SU-DHL-6 (cell line): ENCODE measurements at regions not wholly inside any gene's neighbourhood (a gene's known extent, or its start where the extent isn't known, plus 50 kb on each side); places are given as distances from the start of the nearest gene placed in this dataset.

Experiments used
- H2AFZ ChIP-seq: fragments of 200-600 bp; sonication (generic); 2 replicates; pipeline ENCODE4 v1.6.1; 2014; ENCODE audit warnings: low read depth, mild to moderate bottlenecking, moderate library complexity, mixed read lengths, antibody characterized with exemption, low read length; ENCODE audit not compliant: severe bottlenecking
- H3F3A ChIP-seq: fragments of 200-600 bp; shearing (Covaris generic); 2 replicates; pipeline ENCODE4 v1.6.0; 2016; ENCODE audit warnings: antibody characterized with exemption, mild to moderate bottlenecking; ENCODE audit not compliant: insufficient read depth
- H3K27ac ChIP-seq: fragments of 200-600 bp; sonication (generic); 2 replicates; pipeline ENCODE4 v1.5.1; 2016; ENCODE audit warnings: low read depth, mild to moderate bottlenecking, low read length, moderate library complexity, mixed read lengths
- H3K27me3 ChIP-seq: fragments of 200-600 bp; sonication (generic), shearing (Covaris generic); 2 replicates; pipeline ENCODE4 v1.6.0; 2014; ENCODE audit warnings: mild to moderate bottlenecking, low read length
- H3K36me3 ChIP-seq: fragments of 200-600 bp; sonication (generic); 2 replicates; pipeline ENCODE4 v1.6.1; 2014; ENCODE audit warnings: mild to moderate bottlenecking, low read length, mixed read lengths
- H3K4me2 ChIP-seq: fragments of 300-600, 200-600 bp; shearing (Covaris generic), sonication (generic); 2 replicates; pipeline ENCODE4 v1.6.0; 2014; ENCODE audit warnings: low read length, low read depth, mild to moderate bottlenecking; ENCODE audit not compliant: poor library complexity, severe bottlenecking
- H3K4me3 ChIP-seq: fragments of 200-600 bp; sonication (generic); 2 replicates; pipeline ENCODE4 v1.5.1; 2014; ENCODE audit warnings: antibody characterized with exemption, low read length, mild to moderate bottlenecking, mixed read lengths; ENCODE audit not compliant: insufficient read depth, poor library complexity, severe bottlenecking
- H3K79me2 ChIP-seq: fragments of 200-600 bp; sonication (generic); 2 replicates; pipeline ENCODE4 v1.6.1; 2014; ENCODE audit warnings: mild to moderate bottlenecking, low read length, moderate library complexity; ENCODE audit not compliant: insufficient read depth
- H3K9ac ChIP-seq: fragments of 200-600 bp; sonication (generic); 2 replicates; pipeline ENCODE4 v1.7.0; 2014; ENCODE audit warnings: mild to moderate bottlenecking, low read length
- H3K9me2 ChIP-seq: fragments of 200-600 bp; sonication (generic); replicated peaks from 2 replicates; pipeline ENCODE4 v1.6.1; 2014; ENCODE audit warnings: low read length; ENCODE audit not compliant: insufficient read depth
- H3K9me3 ChIP-seq: fragments of 200-600 bp; sonication (generic); 2 replicates; pipeline ENCODE4 v1.6.1; 2014; ENCODE audit warnings: low read length, mixed read lengths; ENCODE audit not compliant: insufficient read depth
- H4K20me1 ChIP-seq: fragments of 200-600 bp; sonication (generic); 2 replicates; pipeline ENCODE4 v1.6.1; 2014; ENCODE audit warnings: low read depth, mild to moderate bottlenecking, antibody characterized with exemption, low read length, moderate library complexity, mixed read lengths
- EZH2phosphoT487 ChIP-seq: fragments of 200-600 bp; sonication (generic), shearing (Covaris generic); conservative IDR thresholded peaks from 2 replicates; pipeline ENCODE4 v1.6.1; 2018; ENCODE audit warnings: mild to moderate bottlenecking, antibody characterized with exemption, low read length, moderate library complexity, mixed read lengths
- TF ChIP-seq, protein P1 (sequence below): fragments of 200-600 bp; sonication (generic); IDR thresholded peaks from one replicate; pipeline ENCODE4 v1.5.1; 2017; ENCODE audit warnings: antibody characterized with exemption, mild to moderate bottlenecking, low read length, moderate library complexity; ENCODE audit not compliant: insufficient read depth, poor library complexity, severe bottlenecking

DNA sequence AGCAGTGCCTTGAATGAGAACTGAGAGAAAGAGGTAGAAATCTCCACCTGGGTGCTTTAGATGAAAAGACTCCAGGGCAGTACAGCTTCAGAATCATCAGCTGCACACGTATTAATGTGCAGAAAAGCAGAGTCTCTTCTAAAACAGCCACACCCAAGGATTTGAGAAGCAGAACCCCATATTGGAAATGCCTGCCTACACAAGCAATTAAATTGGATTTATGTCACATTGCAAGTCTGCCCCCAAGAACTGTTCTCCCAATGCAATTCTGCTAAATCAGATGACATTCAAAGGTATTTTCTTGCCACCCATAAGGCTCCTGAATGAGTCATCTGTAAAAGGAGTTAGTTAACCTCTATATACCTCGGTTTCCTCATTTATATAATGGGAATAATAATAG lies 326.0 kb upstream of the C16orf82 start:
- H3K27me3 ChIP-seq, result peaks cover 2% of the 10 kb centered on the region; the same call in 1 of the 2 replicates
- no peaks in the 10 kb centered on the region for H3K9me2 ChIP-seq
- H4K20me1 ChIP-seq, result no peaks in the 10 kb centered on the region
- no peak overlapping the region for H2AFZ ChIP-seq
- H3K9me3 ChIP-seq, result no peaks in the 10 kb centered on the region
- H3K79me2 ChIP-seq, result no peaks in the 10 kb centered on the region
- no peak overlapping the region for H3K4me2 ChIP-seq
- TF ChIP-seq, protein P1, sequence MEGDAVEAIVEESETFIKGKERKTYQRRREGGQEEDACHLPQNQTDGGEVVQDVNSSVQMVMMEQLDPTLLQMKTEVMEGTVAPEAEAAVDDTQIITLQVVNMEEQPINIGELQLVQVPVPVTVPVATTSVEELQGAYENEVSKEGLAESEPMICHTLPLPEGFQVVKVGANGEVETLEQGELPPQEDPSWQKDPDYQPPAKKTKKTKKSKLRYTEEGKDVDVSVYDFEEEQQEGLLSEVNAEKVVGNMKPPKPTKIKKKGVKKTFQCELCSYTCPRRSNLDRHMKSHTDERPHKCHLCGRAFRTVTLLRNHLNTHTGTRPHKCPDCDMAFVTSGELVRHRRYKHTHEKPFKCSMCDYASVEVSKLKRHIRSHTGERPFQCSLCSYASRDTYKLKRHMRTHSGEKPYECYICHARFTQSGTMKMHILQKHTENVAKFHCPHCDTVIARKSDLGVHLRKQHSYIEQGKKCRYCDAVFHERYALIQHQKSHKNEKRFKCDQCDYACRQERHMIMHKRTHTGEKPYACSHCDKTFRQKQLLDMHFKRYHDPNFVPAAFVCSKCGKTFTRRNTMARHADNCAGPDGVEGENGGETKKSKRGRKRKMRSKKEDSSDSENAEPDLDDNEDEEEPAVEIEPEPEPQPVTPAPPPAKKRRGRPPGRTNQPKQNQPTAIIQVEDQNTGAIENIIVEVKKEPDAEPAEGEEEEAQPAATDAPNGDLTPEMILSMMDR, result no peak
- TF ChIP-seq EZH2phosphoT487, result no peak
- H3K4me3 ChIP-seq, result no peak overlapping the region
- no peaks in the 10 kb centered on the region for H3F3A ChIP-seq
- H3K27ac ChIP-seq, result no peak overlapping the region
- H3K36me3 ChIP-seq, result no peaks in the 10 kb centered on the region
- H3K9ac ChIP-seq, result no peak overlapping the region

DNA sequence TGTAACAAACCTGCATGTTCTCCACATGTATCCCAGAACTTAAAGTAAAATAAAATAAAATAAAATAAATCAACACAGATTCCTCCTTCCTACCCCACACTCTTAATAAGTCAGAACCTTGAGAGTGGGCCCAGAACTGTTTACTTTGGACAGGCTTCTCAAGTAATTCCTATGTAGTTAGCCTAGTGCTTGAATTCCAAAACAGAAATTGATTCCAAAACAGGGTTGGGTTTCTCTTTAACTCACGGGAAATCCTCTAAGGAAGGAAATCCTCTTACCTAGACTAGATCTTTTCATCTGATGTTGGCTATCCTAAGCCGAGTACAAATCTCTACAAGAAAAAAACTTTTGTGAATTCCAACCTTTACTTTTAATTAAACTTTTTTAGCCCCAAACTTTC lies 324.7 kb upstream of the C16orf82 start:
- Histone ChIP-seq H3K27ac (no peak overlapping the region), H2AFZ (no peak overlapping the region), H3K27me3 (no peaks in the 10 kb centered on the region), H3F3A (no peaks in the 10 kb centered on the region), H3K9me2 (no peaks in the 10 kb centered on the region), H3K9ac (no peak overlapping the region), H3K4me3 (no peak overlapping the region), H3K4me2 (no peak overlapping the region), H3K36me3 (no peaks in the 10 kb centered on the region), H4K20me1 (no peaks in the 10 kb centered on the region), H3K79me2 (no peaks in the 10 kb centered on the region), H3K9me3 (no peaks in the 10 kb centered on the region)
- TF ChIP-seq, protein P1, result no peak
- no peak for TF ChIP-seq EZH2phosphoT487

DNA sequence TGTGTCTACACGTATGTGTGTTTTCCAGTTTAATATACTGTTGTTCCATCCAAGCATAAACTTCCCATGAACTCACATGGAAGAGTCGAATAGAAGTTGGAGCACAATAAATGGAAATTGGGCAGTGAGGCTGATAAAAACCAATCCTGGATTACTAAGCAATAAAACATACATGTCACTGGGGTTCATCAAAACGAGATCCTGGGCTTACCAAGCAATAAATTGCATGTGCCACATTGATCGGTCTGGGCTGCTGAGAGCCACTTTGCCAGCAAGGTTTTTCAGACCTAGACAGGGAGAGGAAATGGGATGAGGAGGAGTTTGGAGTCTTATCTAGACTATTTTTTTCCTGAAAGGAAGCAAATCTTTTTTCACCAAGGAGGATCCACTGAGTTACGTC lies 322.3 kb upstream of the C16orf82 start:
- Histone ChIP-seq H3K4me2 (no peak overlapping the region), H3K9ac (no peak overlapping the region)
- TF ChIP-seq EZH2phosphoT487, result no peak
- TF ChIP-seq, protein P1, result no peak

More for the DNA sequence above, 322.3 kb upstream of the C16orf82 start:
- no peaks in the 10 kb centered on the region for H3K36me3 ChIP-seq
- no peaks in the 10 kb centered on the region for H3K27me3 ChIP-seq
- no peaks in the 10 kb centered on the region for H3F3A ChIP-seq
- no peak overlapping the region for H3K4me3 ChIP-seq
- H3K79me2 ChIP-seq, result no peaks in the 10 kb centered on the region
- H3K9me2 ChIP-seq, result no peaks in the 10 kb centered on the region
- H3K9me3 ChIP-seq, result no peaks in the 10 kb centered on the region
- H2AFZ ChIP-seq, result no peak overlapping the region
- no peaks in the 10 kb centered on the region for H4K20me1 ChIP-seq
- H3K27ac ChIP-seq, result no peak overlapping the region
